Left lung (tissue), 4 donors: ENCODE measurements at regions not wholly inside any gene's neighbourhood (a gene's known extent, or its start where the extent isn't known, plus 50 kb on each side); places are given as distances from the start of the nearest gene placed in this dataset.

Experiments
- ATAC-seq: fragments of 200-7000 bp; cut with Tn5 transposase; one replicate; pipeline ENCODE4 v1.9.1; 2020; ENCODE audit warnings: moderate library complexity
- DNase-seq, 4 donors: peaks; one replicate each; pipeline ENCODE4 v3.0.0-alpha.2; 2013 to 2020
- H3K27ac ChIP-seq, 2 donors: fragments of 200-600 bp; sonication (generic) in 1 of 2; one replicate each; pipeline versions ENCODE4 v1.5.0 to v1.8.0; 2020 to 2021
- H3K27me3 ChIP-seq, 2 donors: fragments of 200-600 bp; sonication (generic) in 1 of 2; one replicate each; pipeline versions ENCODE4 v1.5.0 to v1.8.0; 2020 to 2021
- H3K36me3 ChIP-seq, 2 donors: fragments of 200-600 bp; sonication (generic) in 1 of 2; one replicate each; pipeline versions ENCODE4 v1.5.0 to v1.8.0; 2020 to 2021
- H3K4me1 ChIP-seq, 2 donors: fragments of 200-600 bp; one replicate each; pipeline ENCODE4 v1.8.0; 2021
- H3K4me3 ChIP-seq, 2 donors: fragments of 200-600 bp; sonication (generic) in 1 of 2; one replicate each; pipeline versions ENCODE4 v1.5.0 to v1.8.0; 2020 to 2021; ENCODE audit warnings: mild to moderate bottlenecking in 1 of 2
- H3K9me3 ChIP-seq, 2 donors: fragments of 200-600 bp; sonication (generic) in 1 of 2; one replicate each; pipeline versions ENCODE4 v1.5.0 to v1.8.0; 2020 to 2021
- intact Hi-C, 2 donors: fragments of 100-400 bp; cut with DNase I; formaldehyde crosslinking; loops; one replicate each; pipeline versions ENCODE4 v1.11.2 to v1.14.2; 2022
- TF ChIP-seq, protein P1 (sequence below), 2 donors: fragments of 200-600 bp; sonication (generic) in 1 of 2; IDR thresholded peaks; one replicate each; pipeline versions ENCODE4 v1.5.0 to v1.8.0; 2021; ENCODE audit warnings: antibody characterized with exemption in 2 of 2
- donor health status: DM: no; HTN: yes; CAD: no.
- donor health status: DM: no; HTN: no; CAD: no.

GRCh38 chr4:4780729-4781244, 78.7 kb upstream of the MSX1 start:
- H3K27ac ChIP-seq, result no peak overlapping the region
- no peaks in the 10 kb centered on the region for H3K9me3 ChIP-seq
- TF ChIP-seq, protein P1, sequence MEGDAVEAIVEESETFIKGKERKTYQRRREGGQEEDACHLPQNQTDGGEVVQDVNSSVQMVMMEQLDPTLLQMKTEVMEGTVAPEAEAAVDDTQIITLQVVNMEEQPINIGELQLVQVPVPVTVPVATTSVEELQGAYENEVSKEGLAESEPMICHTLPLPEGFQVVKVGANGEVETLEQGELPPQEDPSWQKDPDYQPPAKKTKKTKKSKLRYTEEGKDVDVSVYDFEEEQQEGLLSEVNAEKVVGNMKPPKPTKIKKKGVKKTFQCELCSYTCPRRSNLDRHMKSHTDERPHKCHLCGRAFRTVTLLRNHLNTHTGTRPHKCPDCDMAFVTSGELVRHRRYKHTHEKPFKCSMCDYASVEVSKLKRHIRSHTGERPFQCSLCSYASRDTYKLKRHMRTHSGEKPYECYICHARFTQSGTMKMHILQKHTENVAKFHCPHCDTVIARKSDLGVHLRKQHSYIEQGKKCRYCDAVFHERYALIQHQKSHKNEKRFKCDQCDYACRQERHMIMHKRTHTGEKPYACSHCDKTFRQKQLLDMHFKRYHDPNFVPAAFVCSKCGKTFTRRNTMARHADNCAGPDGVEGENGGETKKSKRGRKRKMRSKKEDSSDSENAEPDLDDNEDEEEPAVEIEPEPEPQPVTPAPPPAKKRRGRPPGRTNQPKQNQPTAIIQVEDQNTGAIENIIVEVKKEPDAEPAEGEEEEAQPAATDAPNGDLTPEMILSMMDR (IDR thresholded peaks at IDR 0.05), result no peak
- H3K4me3 ChIP-seq, result no peak overlapping the region
- no peaks in the 10 kb centered on the region for H3K4me1 ChIP-seq
- H3K36me3 ChIP-seq, result no peaks in the 10 kb centered on the region
- no peak for DNase-seq
- no peaks in the 10 kb centered on the region for H3K27me3 ChIP-seq
- intact Hi-C loops, result no loop called here
- no peak for ATAC-seq

DNA sequence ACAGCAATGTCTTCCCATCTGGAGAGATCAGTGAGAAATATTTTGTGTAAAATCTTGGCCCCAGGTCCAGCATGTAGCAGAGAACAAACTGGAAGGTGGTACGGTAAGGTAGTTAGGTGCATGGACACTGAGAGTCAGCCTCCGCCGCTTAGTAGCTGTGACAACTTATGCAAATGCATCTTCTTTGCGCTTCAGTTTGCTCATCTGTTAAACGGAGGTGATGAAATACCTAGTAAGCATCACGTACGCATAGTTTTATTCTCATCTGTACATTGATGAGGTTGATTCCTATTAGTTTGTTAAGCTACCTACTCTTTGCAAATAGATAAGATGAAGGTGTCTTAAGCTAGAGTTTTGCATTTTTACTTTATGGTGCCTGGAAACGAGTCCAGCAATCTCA, 80.0 kb upstream of the MSX1 start:
- Histone ChIP-seq H3K36me3 (no peaks in the 10 kb centered on the region), H3K27me3 (no peaks in the 10 kb centered on the region), H3K4me1 (no peaks in the 10 kb centered on the region), H3K9me3 (no peaks in the 10 kb centered on the region), H3K27ac (no peak overlapping the region), H3K4me3 (no peak overlapping the region)
- DNase-seq (no peak), ATAC-seq (no peak)
- TF ChIP-seq, protein P1 (IDR thresholded peaks at IDR 0.05), result no peak
- intact Hi-C loops, result no loop called here

GRCh38 chr4:4779054-4779453, 80.4 kb upstream of the MSX1 start:
- Histone ChIP-seq H3K4me3 (no peak overlapping the region), H3K27me3 (no peaks in the 10 kb centered on the region), H3K27ac (no peak overlapping the region), H3K9me3 (no peaks in the 10 kb centered on the region), H3K36me3 (no peaks in the 10 kb centered on the region), H3K4me1 (no peaks in the 10 kb centered on the region)
- DNase-seq, result no peak
- intact Hi-C loops, result no loop called here
- TF ChIP-seq, protein P1 (IDR thresholded peaks at IDR 0.05), result no peak
- ATAC-seq, result no peak

DNA sequence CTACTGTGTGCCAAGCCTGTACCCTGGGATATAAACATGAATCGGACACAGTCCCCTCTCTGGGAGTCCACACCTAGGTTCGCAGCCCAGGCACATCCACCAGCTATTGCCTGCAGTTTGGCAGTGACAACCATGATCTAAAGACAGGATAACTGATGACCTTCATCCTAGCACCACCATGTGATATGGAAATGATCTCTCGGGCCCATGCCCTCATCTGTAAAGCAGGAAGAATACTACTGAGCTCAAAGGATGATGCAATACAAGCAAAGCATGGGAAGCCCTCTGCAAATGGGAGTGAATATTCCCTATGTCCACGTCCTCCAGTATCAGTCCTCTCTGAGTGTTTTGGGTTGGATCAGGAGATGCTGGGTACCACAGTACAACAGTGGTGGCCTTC, 80.9 kb upstream of the MSX1 start:
- Histone ChIP-seq H3K4me3 (no peak overlapping the region), H3K4me1 (no peaks in the 10 kb centered on the region), H3K36me3 (no peaks in the 10 kb centered on the region), H3K9me3 (no peaks in the 10 kb centered on the region), H3K27me3 (no peaks in the 10 kb centered on the region), H3K27ac (no peak overlapping the region)
- no peak for ATAC-seq
- no peak for DNase-seq
- TF ChIP-seq, protein P1 (IDR thresholded peaks at IDR 0.05), result no peak
- intact Hi-C loops, result no loop called here

DNA sequence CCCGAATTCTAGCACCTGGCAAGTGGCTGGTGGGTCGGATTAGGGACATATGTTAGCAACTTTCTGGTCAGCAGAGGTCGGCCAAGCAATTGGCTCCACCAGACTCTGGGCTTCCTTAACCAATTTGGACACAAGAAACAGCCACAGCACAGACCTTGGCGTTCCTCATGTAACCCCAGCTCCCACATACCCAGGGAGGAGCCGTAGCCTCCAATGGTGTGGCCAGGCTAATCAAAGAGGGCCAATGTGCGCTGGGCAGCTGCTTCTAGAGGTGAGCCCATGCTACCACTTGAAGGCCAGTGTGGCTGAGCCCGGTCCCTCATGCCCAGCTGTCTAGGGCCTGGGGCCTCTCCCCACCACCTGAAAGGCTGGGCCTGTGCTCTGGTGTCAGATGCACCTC, 82.5 kb upstream of the MSX1 start:
- H3K9me3 ChIP-seq, result no peaks in the 10 kb centered on the region
- no peaks in the 10 kb centered on the region for H3K4me1 ChIP-seq
- no peak for ATAC-seq
- intact Hi-C loops, result no loop called here
- H3K27ac ChIP-seq, result no peak overlapping the region
- no peaks in the 10 kb centered on the region for H3K27me3 ChIP-seq
- TF ChIP-seq, protein P1 (IDR thresholded peaks at IDR 0.05), result no peak
- H3K4me3 ChIP-seq, result no peak overlapping the region
- DNase-seq, result peak in 1 of 4 donors; percentile 36
- H3K36me3 ChIP-seq, result no peaks in the 10 kb centered on the region
